GM19239 (cell line): ENCODE measurements at regions not wholly inside any gene's neighbourhood (a gene's known extent, or its start where the extent isn't known, plus 50 kb on each side); places are given as distances from the start of the nearest gene placed in this dataset.

Experiments
- DNase-seq: peaks from one replicate; pipeline ENCODE4 v3.0.0; 2011; ENCODE audit warnings: low spot score; ENCODE audit not compliant: insufficient read length
- FAIRE-seq: peaks from 2 replicates; lab custom pipeline; 2011; peaks lifted over from hg19 to GRCh38; lab: Jason Lieb, UNC

- FAIRE-seq = peak; percentile 23
- DNase-seq = no peak
These were observed 190.5 kb downstream of the PIK3R1 start for GRCh38 chr5:68405784-68406743.

DNA sequence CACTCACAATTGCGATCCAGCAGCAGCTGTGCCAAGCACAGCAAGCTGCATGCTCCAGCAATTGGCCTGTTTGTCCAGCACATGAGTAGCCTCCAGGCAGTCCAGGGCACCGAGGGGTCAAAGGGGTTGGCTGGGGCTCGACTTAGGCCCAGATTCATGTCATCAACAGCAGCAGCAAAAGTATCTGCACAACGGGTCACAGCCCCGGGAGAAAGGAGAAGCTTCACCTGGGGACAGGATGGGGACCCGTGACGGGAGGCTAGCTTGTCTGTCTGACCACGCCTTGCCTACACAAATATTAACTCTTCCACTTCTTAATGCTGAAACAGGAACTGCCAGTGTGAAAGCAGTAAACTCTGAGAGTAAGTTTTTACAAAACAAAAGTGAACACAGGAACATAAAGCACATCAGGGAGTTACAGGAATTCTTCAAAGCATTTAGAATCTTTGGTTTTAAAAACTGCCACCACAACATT is 191.2 kb downstream of the PIK3R1 start:
- peak; percentile 36 for DNase-seq
- FAIRE-seq = peak; percentile 90

DNA sequence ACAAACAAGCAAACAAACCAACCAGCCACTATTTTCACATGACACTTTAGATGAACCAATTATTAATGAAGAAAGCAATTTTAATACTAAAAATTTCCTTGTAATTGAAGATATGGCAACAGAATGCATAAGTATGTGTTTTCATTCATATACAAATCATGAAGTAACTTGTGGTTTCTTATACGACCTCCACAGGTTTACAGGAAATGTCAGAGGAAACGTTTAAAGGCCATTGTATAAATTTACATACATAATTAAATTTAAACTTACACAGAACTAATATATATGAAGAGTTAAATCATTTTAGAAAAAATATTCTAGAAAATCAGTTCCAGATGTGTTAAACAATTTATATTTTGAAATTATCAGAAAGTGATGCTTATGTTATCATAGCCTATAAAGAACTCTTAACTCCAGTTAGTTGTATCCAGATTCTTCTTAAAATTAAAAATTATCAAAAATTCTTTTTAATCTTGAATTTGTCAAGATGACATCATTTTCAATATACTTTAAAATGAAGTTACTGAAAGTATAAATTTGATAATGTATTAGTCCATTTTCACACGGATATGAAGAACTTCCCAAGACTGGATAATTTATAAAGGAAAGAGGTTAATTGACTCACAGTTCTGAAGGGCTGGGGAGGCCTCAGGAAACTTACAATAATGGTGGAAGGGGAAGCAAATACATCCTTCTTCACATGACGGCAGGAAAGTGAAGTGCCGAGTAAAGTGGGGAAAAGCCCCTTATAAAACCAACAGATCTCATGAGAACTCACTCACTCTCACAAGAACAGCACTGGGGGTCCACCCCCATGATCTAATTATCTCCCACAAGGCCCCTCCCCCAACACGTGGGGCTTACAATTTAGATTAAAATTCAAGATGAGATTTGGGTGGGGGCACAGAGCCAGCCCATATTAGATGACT is 192.0 kb downstream of the PIK3R1 start:
- no peak for FAIRE-seq
- DNase-seq = no peak

DNA sequence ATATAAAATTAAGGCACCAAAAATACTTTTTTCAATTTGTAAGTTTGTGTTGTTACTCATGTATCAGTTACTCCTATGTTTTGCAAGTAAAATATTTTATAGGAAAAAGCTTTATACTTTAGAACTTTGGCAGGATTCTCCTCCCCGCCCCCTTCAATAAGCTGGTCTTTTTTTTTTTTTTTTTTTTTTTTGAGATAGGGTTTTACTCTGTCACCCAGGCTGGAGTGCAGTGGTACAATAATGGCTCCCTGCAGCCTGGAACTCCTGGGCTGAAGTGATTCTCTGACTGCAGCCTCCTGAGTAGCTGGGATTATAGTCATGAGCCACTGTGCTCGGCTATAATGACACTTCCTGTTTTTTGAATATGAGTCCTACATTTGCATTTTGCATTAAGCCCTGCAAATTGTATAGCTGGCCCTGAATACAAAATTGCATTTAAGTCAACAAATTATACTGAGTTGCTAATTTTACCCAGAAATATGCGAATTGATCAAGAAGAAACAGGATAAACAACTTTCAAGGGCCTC is 192.9 kb downstream of the PIK3R1 start:
- DNase-seq = no peak
- FAIRE-seq = no peak

GRCh38 chr5:68409259-68409658 is 193.7 kb downstream of the PIK3R1 start:
- no peak for FAIRE-seq

GRCh38 chr5:68411161-68411560 is 195.6 kb downstream of the PIK3R1 start:
- no peak for FAIRE-seq
- DNase-seq = no peak

More at GRCh38 chr5:68409259-68409658, 193.7 kb downstream of the PIK3R1 start:
- DNase-seq = no peak

DNA sequence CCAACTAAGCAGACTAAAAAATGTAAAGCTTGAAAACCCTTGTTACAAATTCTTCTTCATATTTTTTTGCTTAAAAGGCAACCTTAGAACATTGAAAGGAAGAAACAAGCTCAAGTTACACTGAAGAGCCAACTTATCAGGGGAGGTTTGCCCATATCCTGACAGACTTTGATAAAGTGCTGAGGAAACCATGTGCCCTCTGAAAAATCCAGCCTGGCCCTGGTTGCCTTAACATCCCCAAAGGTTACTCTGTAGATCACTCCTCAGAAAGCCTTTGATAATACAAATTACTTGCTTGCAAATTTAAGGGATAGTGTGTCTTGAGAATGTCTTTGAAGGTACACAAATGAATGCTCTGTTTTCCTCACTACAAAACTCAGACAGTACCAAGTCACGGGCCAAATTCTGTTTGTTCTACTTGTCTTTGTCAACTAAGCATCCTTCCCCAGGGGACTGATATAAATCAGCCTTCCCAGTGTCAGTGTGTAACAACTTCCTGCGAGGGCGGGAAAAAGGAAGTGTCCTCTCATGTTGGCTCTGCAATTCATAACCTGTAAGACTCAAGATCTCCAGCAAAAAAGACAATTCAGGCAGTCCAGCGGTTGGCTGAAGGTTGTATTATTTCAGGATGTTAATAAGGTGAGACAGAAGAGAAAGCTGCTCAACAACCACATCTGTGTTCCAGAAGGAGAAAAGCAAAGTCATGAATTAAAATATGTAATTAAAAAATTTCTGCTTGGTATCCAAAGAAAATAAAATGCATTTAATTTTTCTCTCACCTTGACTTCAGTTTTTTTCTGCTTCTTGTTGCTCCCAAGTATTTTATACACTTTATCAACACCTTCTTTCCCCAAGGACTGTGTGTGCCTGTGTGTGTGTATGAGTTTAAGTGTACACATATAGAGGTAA is 199.9 kb downstream of the PIK3R1 start:
- FAIRE-seq (peak; percentile 35), DNase-seq (no peak)

- FAIRE-seq (no peak), DNase-seq (no peak)
These were observed 201.2 kb downstream of the PIK3R1 start for GRCh38 chr5:68416714-68417113.

DNA sequence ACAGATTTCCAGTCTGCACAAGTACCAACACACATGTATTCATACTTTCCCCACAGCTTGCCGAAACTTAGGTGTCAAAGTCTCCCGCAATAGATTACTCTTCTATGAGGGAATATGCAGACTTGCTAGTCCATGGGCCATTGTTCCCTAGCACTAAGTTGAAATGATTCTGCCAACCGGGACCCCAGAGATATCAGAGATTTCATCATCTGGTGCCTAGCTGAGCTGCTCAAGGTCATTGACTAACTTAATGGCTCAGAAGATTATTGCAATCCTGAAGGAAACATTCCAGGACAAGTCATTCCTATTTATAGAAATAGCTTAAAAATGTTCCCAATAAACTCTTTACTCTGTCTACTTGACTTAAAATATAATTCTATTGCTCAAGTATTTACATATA is 202.6 kb downstream of the PIK3R1 start:
- no peak for DNase-seq
- no peak for FAIRE-seq

GRCh38 chr5:68418680-68419079 is 203.1 kb downstream of the PIK3R1 start:
- DNase-seq (no peak), FAIRE-seq (no peak)

DNA sequence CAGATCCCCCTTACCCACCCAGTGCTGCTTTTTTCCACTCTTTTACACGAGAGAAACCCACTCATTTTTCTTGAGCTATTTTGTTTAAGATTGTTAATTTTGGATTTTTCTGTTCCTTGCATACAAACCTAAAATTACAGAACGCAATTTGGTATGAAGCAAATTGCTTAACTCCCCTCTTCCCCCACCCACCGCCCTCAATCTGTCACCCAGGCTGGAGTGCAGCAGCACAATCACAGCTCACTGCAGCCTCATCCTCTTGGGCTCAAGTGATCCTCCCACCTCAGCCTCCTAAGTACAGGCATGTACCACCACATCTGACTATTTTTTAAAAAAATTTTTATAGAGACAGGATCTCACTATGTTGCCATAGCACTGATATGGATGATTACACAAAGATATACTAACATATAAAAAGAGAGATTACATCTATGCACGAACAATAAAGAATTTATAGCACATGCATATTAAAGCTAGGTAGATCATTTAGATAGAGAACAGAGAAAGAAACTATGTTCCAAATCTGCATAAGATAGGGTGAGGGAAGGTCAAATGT is 203.6 kb downstream of the PIK3R1 start:
- no peak for FAIRE-seq
- DNase-seq = no peak

DNA sequence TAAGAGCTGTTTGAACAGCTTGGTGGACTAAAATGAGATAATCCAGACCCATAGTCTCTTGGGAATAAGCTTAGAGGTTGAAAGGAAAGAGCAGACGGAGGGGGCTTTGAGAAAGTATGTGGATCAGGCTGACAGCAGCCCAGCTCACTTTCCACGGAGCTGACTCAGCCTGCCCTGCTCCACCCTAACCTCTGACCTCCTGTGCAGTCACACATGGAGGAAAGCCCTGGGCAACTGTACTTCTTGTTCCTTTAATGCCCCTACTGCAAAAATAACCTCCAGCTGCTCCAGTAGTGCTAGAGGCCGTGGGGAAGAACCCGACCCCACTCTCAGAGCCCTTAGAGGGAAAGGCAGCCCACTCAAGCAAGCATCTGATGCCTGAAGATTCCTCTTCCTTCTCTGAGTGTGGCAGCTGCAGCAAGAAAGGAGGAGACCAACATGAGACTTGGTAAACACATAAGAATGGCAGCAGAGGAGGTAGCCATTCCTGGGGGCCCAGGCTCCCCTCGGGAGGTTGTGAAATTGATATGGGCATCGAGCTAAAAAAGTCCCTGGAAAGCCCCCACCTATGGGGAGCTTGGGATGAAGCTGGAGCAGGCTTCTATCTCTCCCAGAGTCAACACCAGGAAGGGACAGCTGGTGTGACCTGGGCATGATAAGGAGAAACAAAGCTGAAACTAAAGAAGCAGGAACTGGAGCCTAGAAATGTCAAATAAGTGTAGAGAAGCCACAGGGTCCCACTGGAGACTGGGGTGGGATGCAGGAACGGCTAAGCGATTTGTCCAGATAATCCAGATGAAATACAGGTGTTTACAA is 204.3 kb downstream of the PIK3R1 start:
- FAIRE-seq = no peak
- DNase-seq = no peak

DNA sequence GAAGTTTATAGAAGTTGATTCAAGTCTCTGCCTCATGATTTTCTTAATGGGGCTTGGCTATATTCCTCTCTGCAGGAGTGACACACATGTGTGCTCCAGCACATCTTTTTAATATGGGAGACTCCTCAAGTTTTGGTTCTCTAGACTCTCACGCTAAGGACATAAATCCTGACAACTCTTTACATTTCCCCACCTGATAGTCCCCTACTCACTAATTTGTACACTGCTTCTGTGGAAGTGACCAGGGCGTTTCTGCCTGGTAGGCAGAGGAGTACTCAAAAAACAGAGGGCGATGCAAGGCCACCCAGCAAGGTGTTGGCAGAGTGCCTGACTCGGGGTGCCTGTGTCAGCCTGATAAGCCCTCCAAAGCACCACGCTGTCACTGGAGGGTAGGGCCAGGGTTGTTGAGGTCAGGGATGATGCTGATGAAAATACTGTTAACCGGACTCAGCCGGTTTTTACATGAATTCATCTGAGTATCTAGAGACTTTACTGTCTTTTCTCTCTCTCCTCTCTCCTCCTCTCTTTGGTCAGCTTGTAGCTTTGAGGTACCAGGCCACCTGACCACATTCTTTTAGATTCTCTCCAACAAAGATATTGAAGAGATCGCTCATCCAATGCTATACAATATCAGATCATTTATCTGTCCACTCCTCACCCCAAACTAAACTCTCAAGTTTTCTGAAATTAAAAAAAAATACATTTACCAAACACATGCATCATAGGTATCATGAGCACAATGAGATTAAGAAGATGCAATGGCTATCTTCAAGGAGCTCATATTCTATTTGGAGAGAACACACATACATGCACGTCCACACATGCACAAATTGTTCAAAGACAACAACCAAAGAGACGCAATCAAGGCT is 205.2 kb downstream of the PIK3R1 start:
- DNase-seq = no peak

GRCh38 chr5:68421485-68422220 is 206.1 kb downstream of the PIK3R1 start:
- no peak for FAIRE-seq
- no peak for DNase-seq

More for the DNA sequence above, 205.2 kb downstream of the PIK3R1 start:
- no peak for FAIRE-seq

DNA sequence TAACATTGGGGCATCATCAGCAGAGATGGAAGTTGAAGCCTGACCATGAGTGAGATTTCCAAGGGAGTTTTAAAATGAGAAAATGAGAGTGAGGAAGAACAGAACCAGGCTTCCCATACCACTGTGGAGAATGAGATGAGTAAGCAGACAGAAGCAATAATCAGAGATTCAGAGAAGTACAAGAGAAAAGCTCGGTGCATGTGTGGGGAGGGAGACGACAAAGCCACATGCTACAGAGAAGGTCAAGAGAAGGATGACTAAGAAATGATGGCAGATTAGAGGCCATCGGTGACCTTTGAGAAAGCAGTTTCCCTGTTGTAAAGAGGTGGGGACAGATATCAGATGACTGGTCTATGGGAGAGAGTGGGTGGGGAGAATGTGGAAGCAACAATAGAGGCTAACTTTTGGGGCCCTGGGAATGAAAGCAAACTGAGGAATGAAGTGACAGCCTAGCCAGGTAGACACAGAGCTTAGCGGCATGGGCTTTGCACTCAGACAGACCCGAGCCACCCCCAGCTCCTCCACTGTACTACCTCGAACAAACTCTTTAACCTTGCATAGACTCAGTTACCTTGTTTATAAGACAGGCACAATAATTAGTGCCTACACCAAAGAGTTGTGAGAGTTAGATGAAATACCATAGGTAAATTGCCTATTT is 207.7 kb downstream of the PIK3R1 start:
- no peak for DNase-seq
- no peak for FAIRE-seq
